D721Med (cell line): ENCODE measurements at regions not wholly inside any gene's neighbourhood (a gene's known extent, or its start where the extent isn't known, plus 50 kb on each side); places are given as distances from the start of the nearest gene placed in this dataset.

ENCODE experiments used
- DNase-seq: peaks from one replicate; pipeline ENCODE4 v3.0.0; 2011; ENCODE audit warnings: low spot score; ENCODE audit not compliant: insufficient read length
- FAIRE-seq: peaks from 2 replicates; lab custom pipeline; 2011; peaks lifted over from hg19 to GRCh38; lab: Jason Lieb, UNC
- CTCF ChIP-seq: IDR thresholded peaks from 2 replicates; pipeline ENCODE4 v1.5.1; 2012; ENCODE audit warnings: mild to moderate bottlenecking, control low read depth; ENCODE audit not compliant: insufficient read depth; ENCODE audit errors: missing control alignments

DNA sequence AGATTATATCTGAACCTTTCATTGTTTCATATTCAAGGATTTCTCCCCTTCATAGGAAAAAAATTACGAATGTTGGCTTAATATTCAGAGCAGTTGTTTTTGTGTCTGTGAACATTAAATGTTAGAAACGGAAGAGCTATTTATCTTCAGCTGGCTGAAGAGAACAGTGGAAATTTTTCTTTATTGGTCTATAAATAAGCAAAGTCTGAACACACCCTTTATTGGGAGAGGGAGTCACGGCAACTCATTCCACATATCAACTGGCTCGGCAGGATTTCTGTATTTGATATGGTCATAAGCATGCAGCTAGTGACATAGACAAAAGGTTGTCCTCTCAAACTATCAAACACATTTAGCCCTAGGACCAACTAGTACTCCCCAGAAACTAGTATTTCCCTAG is 468.4 kb upstream of the HNRNPA3 start:
- DNase-seq (no peak), FAIRE-seq (no peak)
- TF ChIP-seq CTCF = no peak

GRCh38 chr2:176745543-176746200 is 466.9 kb upstream of the HNRNPA3 start:
- no peak for TF ChIP-seq CTCF
- no peak for DNase-seq
- no peak for FAIRE-seq

DNA sequence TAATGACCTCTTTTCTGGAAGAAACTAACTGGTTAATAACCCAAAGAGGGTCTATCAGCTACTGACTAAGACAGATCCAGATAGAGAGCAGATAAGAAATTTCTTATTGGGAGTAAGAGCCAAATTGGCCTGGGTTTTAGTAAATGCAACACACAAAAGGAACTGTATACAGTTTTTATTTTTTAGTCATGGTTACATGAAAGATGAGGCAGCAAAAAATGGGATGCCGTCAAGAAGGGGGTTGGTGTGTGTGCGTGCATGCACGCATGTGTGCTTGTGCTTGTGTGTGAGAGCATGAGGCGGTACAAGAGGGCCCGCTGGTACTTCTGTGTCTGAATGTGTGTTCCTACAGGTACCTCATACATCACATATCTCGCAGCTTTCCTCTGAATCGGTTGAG is 466.2 kb upstream of the HNRNPA3 start:
- DNase-seq = no peak
- FAIRE-seq = no peak
- no peak for TF ChIP-seq CTCF

- no peak for TF ChIP-seq CTCF
- no peak for FAIRE-seq
Observed at GRCh38 chr2:176747506-176747905, 465.1 kb upstream of the HNRNPA3 start.

DNA sequence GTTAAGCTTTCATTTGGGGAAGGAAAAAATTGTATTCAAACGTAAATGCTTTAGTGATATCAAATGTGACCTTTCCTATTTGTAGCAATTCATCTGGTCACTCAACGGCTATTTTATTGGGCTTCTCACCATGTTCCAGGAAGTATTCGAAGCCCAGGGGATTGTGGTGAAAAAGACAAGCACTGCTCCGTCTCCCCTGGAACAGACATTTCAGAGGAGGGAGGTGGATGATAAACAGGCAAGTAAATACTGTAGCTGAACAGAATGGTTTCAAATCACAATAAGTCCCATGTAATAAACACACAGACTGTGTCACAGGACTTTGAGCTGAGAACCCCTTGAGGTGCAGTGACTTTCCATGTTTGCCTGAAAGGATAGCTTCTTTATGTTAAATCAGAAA is 464.7 kb upstream of the HNRNPA3 start:
- no peak for DNase-seq
- FAIRE-seq = no peak
- TF ChIP-seq CTCF = no peak

More at GRCh38 chr2:176747506-176747905, 465.1 kb upstream of the HNRNPA3 start:
- no peak for DNase-seq

DNA sequence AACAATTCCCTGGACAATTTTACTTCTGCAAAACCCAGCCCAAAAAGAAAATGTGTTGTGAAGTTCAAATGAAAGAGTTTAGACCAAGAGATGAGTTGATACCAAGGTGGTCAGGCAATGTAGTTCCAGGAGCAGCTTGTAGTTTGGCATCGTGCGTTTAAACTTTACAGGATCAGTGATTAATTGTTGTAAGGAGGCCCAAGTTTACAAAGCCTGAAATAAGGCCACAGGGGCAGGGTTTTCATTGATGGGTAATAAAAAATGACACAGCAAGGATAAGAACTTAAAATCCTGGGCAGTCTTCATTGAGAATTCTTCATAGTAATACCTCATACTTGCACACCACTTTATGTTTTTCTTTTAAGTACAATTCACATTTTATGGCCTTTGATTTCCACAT is 463.9 kb upstream of the HNRNPA3 start:
- no peak for TF ChIP-seq CTCF
- DNase-seq (no peak), FAIRE-seq (no peak)
